A673 (cell line): ENCODE measurements at regions not wholly inside any gene's neighbourhood (a gene's known extent, or its start where the extent isn't known, plus 50 kb on each side); places are given as distances from the start of the nearest gene placed in this dataset.
"Not testable (repeated sequence)": the region's sequence is repeated elsewhere in the genome, so short reads cannot be mapped to it uniquely, and the experiment has no call there.

ENCODE experiments used
- BruUV-seq: library from RNA; stranded (reverse); fragments of 400-500 nt; replicated peaks from 2 replicates; lab custom pipeline; 2021; lab: Mats Ljungman, UMichigan
- CTCF ChIA-PET: fragments of 300-600 bp; sonication (Branson Sonifier 250); formaldehyde crosslinking; loops from one replicate; lab custom pipeline; 2022; ENCODE audit warnings: antibody characterized with exemption; lab: Charles Lee
- POLR2A ChIA-PET: fragments of 300-600 bp; sonication (Branson Sonifier 250); formaldehyde crosslinking; loops from one replicate; lab custom pipeline; 2022; ENCODE audit warnings: antibody characterized with exemption; ENCODE audit not compliant: low non-redundant PET; lab: Charles Lee
- DNase-seq: peaks from one replicate; pipeline ENCODE4 v3.0.0-alpha.2; 2015; ENCODE audit warnings: low spot score
- H3K27ac ChIP-seq: fragments of 200-600 bp; sonication (generic); 2 replicates; pipeline ENCODE4 v1.5.1; 2016; ENCODE audit warnings: mixed run types, low read depth, mild to moderate bottlenecking, mixed read lengths, antibody characterized with exemption, low read length; ENCODE audit not compliant: poor library complexity, severe bottlenecking
- H3K27me3 ChIP-seq: fragments of 200-600 bp; sonication (generic); replicated peaks from 2 replicates; pipeline ENCODE4 v1.6.1; 2017; ENCODE audit warnings: mixed run types, low read depth, mild to moderate bottlenecking, mixed read lengths, antibody characterized with exemption, low read length; ENCODE audit not compliant: insufficient read depth, poor library complexity
- H3K36me3 ChIP-seq: fragments of 200-600 bp; sonication (generic); 2 replicates; pipeline ENCODE4 v1.6.1; 2016; ENCODE audit warnings: mixed run types, mild to moderate bottlenecking, mixed read lengths, antibody characterized with exemption, low read length; ENCODE audit not compliant: insufficient read depth, poor library complexity, severe bottlenecking
- H3K4me1 ChIP-seq: fragments of 200-600 bp; sonication (generic); 2 replicates; pipeline ENCODE4 v1.6.1; 2017; ENCODE audit warnings: mixed run types, mild to moderate bottlenecking, mixed read lengths, antibody characterized with exemption, low read length; ENCODE audit not compliant: insufficient read depth, poor library complexity, severe bottlenecking
- H3K4me3 ChIP-seq: fragments of 200-600 bp; sonication (generic); 2 replicates; pipeline ENCODE4 v1.5.1; 2016; ENCODE audit warnings: low read depth, mixed run types, mild to moderate bottlenecking, mixed read lengths, low read length; ENCODE audit not compliant: poor library complexity, severe bottlenecking
- H3K9me3 ChIP-seq: fragments of 200-600 bp; sonication (generic); 2 replicates; pipeline ENCODE4 v1.6.1; 2016; ENCODE audit warnings: mixed run types, low read depth, mild to moderate bottlenecking, mixed read lengths, antibody characterized with exemption, low read length; ENCODE audit not compliant: poor library complexity, severe bottlenecking
- EZH2 ChIP-seq: fragments of 200-600 bp; sonication (generic); IDR thresholded peaks from 2 replicates; pipeline ENCODE4 v1.6.1; 2017; ENCODE audit warnings: borderline replicate concordance, low read depth, mild to moderate bottlenecking, mixed read lengths, antibody characterized with exemption, low read length; ENCODE audit not compliant: poor library complexity, severe bottlenecking
- intact Hi-C: fragments of 100-400 bp; cut with micrococcal nuclease; formaldehyde crosslinking; loops from one replicate; pipeline ENCODE4 v1.10.0; 2022; ENCODE audit not compliant: unreplicated experiment
- TF ChIP-seq, protein P1 (sequence below): fragments of 300-800, 200-600 bp; sonication (generic); conservative IDR thresholded peaks from 2 replicates; pipeline ENCODE4 v1.5.1; 2017; ENCODE audit warnings: low read depth, mild to moderate bottlenecking, antibody characterized with exemption, low read length, moderate library complexity, mixed read lengths

DNA sequence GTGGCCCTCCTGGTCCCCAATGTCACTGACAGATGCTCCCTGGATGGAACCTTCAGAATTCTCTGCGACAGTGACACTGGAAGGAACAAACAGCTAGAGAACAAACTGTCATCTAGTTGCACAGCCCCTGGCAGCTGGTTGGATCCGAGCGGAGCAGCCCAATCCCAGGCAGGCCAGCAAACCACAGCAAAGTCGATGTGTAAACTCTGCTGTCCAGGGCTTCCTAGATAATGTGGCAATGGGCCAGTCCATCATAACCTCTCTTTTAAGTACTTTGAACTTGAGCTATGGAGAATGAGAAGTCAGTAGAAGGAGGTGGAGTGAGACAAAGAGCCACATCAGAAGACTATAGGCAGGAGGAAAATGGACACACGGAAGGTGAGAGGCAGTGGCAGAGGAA is 323.0 kb downstream of the CBLN1 start:
- no peak overlapping the region for H3K27ac ChIP-seq
- no peak for TF ChIP-seq EZH2
- TF ChIP-seq, protein P1, sequence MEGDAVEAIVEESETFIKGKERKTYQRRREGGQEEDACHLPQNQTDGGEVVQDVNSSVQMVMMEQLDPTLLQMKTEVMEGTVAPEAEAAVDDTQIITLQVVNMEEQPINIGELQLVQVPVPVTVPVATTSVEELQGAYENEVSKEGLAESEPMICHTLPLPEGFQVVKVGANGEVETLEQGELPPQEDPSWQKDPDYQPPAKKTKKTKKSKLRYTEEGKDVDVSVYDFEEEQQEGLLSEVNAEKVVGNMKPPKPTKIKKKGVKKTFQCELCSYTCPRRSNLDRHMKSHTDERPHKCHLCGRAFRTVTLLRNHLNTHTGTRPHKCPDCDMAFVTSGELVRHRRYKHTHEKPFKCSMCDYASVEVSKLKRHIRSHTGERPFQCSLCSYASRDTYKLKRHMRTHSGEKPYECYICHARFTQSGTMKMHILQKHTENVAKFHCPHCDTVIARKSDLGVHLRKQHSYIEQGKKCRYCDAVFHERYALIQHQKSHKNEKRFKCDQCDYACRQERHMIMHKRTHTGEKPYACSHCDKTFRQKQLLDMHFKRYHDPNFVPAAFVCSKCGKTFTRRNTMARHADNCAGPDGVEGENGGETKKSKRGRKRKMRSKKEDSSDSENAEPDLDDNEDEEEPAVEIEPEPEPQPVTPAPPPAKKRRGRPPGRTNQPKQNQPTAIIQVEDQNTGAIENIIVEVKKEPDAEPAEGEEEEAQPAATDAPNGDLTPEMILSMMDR: no peak
- no peaks in the 10 kb centered on the region for H3K9me3 ChIP-seq
- BruUV-seq: no TSS peak
- no peaks in the 10 kb centered on the region for H3K4me1 ChIP-seq
- H3K4me3 ChIP-seq: no peak overlapping the region
- H3K27me3 ChIP-seq: peaks cover 9% of the 10 kb centered on the region
- DNase-seq: no peak
- CTCF ChIA-PET: no interaction called here
- POLR2A ChIA-PET: no interaction called here
- no peaks in the 10 kb centered on the region for H3K36me3 ChIP-seq
- intact Hi-C loops: no loop called here

DNA sequence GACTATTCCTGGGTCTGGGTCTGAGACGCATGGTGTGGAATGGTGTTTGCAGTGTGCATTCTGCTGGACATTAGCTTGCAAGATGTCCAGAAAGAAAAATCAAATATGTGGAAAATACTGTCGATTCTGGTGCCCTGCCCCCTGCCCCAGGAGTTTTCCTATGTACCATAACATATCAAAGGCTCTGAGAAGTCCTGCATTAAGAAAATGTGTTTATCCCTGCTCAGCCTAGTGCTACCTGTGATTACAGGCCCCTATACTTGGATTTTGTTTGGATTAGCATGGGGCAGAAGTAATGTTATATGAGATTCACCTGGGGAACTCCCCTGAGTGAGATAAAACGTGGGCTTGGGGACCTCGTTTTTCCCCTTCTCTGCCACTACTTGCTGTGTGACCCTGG is 325.0 kb downstream of the CBLN1 start:
- Histone ChIP-seq H3K27me3 (peaks cover 9% of the 10 kb centered on the region), H3K9me3 (no peaks in the 10 kb centered on the region), H3K27ac (no peak overlapping the region), H3K36me3 (no peaks in the 10 kb centered on the region), H3K4me1 (no peaks in the 10 kb centered on the region), H3K4me3 (no peak overlapping the region)
- TF ChIP-seq, protein P1: no peak
- no peak for TF ChIP-seq EZH2
- CTCF ChIA-PET: no interaction called here
- intact Hi-C loops: no loop called here
- BruUV-seq: no TSS peak
- no peak for DNase-seq
- POLR2A ChIA-PET: no interaction called here

DNA sequence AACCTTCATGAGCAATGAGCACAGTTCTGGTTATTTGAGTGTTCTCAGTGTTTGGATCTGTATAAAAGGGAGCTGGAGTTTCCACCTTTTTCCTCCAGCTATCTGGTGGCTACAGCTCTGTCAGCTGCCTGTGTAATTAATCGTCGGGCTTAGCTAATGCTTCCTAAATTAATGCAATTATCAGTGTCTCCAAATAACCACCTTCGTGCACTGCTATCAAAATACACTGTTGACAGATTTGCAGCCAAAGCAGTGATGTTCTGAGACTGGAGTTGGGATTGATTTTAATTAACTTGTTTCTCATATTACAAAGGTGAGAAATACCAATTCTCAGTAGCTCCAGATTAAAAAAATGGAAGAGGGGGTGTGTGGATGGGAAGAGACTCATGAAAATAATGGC is 325.8 kb downstream of the CBLN1 start:
- H3K9me3 ChIP-seq: no peaks in the 10 kb centered on the region
- H3K4me1 ChIP-seq: no peaks in the 10 kb centered on the region
- no peak for DNase-seq
- H3K4me3 ChIP-seq: no peak overlapping the region
- H3K27me3 ChIP-seq: peaks cover 9% of the 10 kb centered on the region
- no peak overlapping the region for H3K27ac ChIP-seq
- ChIA-PET CTCF (no interaction called here), POLR2A (no interaction called here)
- H3K36me3 ChIP-seq: no peaks in the 10 kb centered on the region
- no TSS peak for BruUV-seq
- TF ChIP-seq EZH2: no peak
- TF ChIP-seq, protein P1: no peak
- intact Hi-C loops: no loop called here

DNA sequence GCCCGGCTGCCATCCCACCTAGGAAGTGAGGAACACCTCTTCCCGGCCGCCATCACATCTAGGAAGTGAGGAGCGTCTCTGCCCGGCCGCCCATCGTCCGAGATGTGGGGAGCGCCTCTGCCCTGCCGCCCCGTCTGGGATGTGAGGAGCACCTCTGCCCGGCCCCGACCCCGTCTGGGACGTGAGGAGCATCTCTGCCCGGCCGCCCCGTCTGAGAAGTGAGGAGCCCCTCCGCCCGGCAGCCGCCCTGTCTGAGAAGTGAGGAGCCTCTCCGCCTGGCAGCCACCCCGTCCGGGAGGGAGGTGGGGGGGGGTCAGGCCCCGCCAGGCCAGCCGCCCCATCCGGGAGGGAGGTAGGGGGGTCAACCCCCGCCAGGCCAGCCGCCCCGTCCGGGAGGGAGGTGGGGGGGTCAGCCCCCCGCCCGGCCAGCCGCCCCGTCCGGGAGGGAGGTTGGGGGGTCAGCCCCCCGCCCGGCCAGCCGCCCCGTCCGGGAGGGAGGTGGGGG is 330.0 kb downstream of the CBLN1 start:
- intact Hi-C loops, H3K27me3 ChIP-seq, DNase-seq, BruUV-seq, H3K36me3 ChIP-seq, H3K4me3 ChIP-seq, POLR2A ChIA-PET, CTCF ChIA-PET, H3K4me1 ChIP-seq, H3K27ac ChIP-seq, H3K9me3 ChIP-seq: not testable (repeated sequence)
